BLaER1 (cell line): ENCODE measurements at regions not wholly inside any gene's neighbourhood (a gene's known extent, or its start where the extent isn't known, plus 50 kb on each side); places are given as distances from the start of the nearest gene placed in this dataset.

ENCODE experiments used
- H3K27ac ChIP-seq: shearing (Covaris generic); formaldehyde crosslinking; 2 replicates; pipeline ENCODE4 v1.8.1; 2022
- H3K27me3 ChIP-seq: shearing (Covaris generic); formaldehyde crosslinking; 2 replicates; pipeline ENCODE4 v1.8.1; 2022
- H3K36me3 ChIP-seq: shearing (Covaris generic); formaldehyde crosslinking; 2 replicates; pipeline ENCODE4 v1.8.1; 2022
- H3K4me1 ChIP-seq: shearing (Covaris generic); formaldehyde crosslinking; 2 replicates; pipeline ENCODE4 v1.8.1; 2022
- H3K4me2 ChIP-seq: shearing (Covaris generic); formaldehyde crosslinking; 2 replicates; pipeline ENCODE4 v1.8.1; 2022
- H3K4me3 ChIP-seq: shearing (Covaris generic); formaldehyde crosslinking; 2 replicates; pipeline ENCODE4 v1.8.1; 2022
- H3K9ac ChIP-seq: shearing (Covaris generic); formaldehyde crosslinking; 2 replicates; pipeline ENCODE4 v1.8.1; 2022
- H3K9me3 ChIP-seq: shearing (Covaris generic); formaldehyde crosslinking; 2 replicates; pipeline ENCODE4 v1.8.1; 2022
- H4K20me1 ChIP-seq: shearing (Covaris generic); formaldehyde crosslinking; 2 replicates; pipeline ENCODE4 v1.8.1; 2022
- Cebpa-rat ChIP-seq: shearing (Covaris generic); IDR thresholded peaks from 2 replicates; pipeline ENCODE4 v1.8.1; 2022

DNA sequence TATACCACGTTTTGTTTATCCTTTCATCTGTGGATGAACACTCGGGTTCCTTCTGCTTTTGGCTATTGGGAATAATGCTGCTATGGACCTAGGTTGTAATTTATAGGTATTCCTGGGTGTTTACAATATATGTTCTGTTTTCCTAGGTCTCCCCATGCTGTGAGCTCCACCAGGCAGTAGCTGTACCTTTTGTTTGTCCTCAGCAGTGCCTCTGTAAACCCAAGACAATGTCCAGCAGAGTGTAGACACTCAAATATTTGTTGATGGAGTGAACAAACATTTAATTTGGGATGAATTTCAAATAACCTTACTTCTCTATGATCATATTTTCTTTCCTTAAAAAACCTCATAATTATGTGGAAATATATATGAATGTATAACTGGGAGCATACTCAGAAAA lies 259.5 kb upstream of the BOD1L1 start:
- Histone ChIP-seq H3K27ac (no peak overlapping the region), H3K27me3 (no peaks in the 10 kb centered on the region)
- TF ChIP-seq Cebpa-rat, result no peak

GRCh38 chr4:13888112-13888511 lies 260.6 kb upstream of the BOD1L1 start:
- H3K9me3 ChIP-seq, result no peaks in the 10 kb centered on the region
- H4K20me1 ChIP-seq, result no peaks in the 10 kb centered on the region
- no peaks in the 10 kb centered on the region for H3K27me3 ChIP-seq
- H3K4me1 ChIP-seq, result no peaks in the 10 kb centered on the region
- H3K9ac ChIP-seq, result no peak overlapping the region
- no peak overlapping the region for H3K4me3 ChIP-seq
- no peaks in the 10 kb centered on the region for H3K36me3 ChIP-seq
- H3K4me2 ChIP-seq, result no peak overlapping the region
- H3K27ac ChIP-seq, result no peak overlapping the region
- no peak for TF ChIP-seq Cebpa-rat

More for the DNA sequence above, 259.5 kb upstream of the BOD1L1 start:
- no peaks in the 10 kb centered on the region for H3K9me3 ChIP-seq
- H3K4me1 ChIP-seq, result no peaks in the 10 kb centered on the region
- H3K4me2 ChIP-seq, result no peak overlapping the region
- no peak overlapping the region for H3K9ac ChIP-seq
- H3K36me3 ChIP-seq, result no peaks in the 10 kb centered on the region
- no peak overlapping the region for H3K4me3 ChIP-seq
- H4K20me1 ChIP-seq, result no peaks in the 10 kb centered on the region

GRCh38 chr4:13891544-13891939 lies 264.0 kb upstream of the BOD1L1 start:
- H3K4me3 ChIP-seq, result no peak overlapping the region
- no peak overlapping the region for H3K27ac ChIP-seq
- no peak for TF ChIP-seq Cebpa-rat
- no peaks in the 10 kb centered on the region for H3K4me1 ChIP-seq
- no peaks in the 10 kb centered on the region for H3K9me3 ChIP-seq
- no peak overlapping the region for H3K4me2 ChIP-seq
- H3K9ac ChIP-seq, result no peak overlapping the region
- no peaks in the 10 kb centered on the region for H3K27me3 ChIP-seq
- no peaks in the 10 kb centered on the region for H4K20me1 ChIP-seq
- no peaks in the 10 kb centered on the region for H3K36me3 ChIP-seq

GRCh38 chr4:13892739-13893105 lies 265.2 kb upstream of the BOD1L1 start:
- H3K4me1 ChIP-seq, result no peaks in the 10 kb centered on the region
- H3K27ac ChIP-seq, result no peak overlapping the region
- no peaks in the 10 kb centered on the region for H3K36me3 ChIP-seq
- H3K9me3 ChIP-seq, result no peaks in the 10 kb centered on the region
- TF ChIP-seq Cebpa-rat, result no peak
- no peaks in the 10 kb centered on the region for H3K27me3 ChIP-seq
- no peak overlapping the region for H3K4me3 ChIP-seq
- no peaks in the 10 kb centered on the region for H4K20me1 ChIP-seq
- no peak overlapping the region for H3K4me2 ChIP-seq
- no peak overlapping the region for H3K9ac ChIP-seq

DNA sequence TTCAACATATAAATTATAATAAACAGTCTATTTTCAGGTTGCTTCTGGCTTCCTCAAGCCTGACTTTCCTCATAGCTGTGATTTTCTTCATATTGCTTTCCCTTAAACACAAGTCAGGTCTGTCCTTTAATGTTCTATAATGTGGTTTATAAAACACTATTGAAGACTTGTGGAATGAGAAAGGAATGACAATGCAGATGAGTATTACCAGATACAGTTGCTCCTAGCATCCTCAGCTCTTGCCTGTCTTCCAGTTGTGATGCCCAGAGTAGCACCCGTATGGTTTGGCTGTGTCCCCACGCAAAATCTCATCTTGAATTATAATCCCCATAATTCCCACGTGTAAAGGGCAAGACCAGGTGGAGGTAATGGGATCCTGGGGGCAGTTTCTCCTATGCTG lies 265.7 kb upstream of the BOD1L1 start:
- Histone ChIP-seq H3K9ac (no peak overlapping the region), H3K27me3 (no peaks in the 10 kb centered on the region), H3K9me3 (no peaks in the 10 kb centered on the region), H3K4me1 (no peaks in the 10 kb centered on the region), H4K20me1 (no peaks in the 10 kb centered on the region), H3K4me2 (no peak overlapping the region), H3K4me3 (no peak overlapping the region), H3K27ac (no peak overlapping the region), H3K36me3 (no peaks in the 10 kb centered on the region)
- no peak for TF ChIP-seq Cebpa-rat

- H3K36me3 ChIP-seq, result no peaks in the 10 kb centered on the region
- no peak overlapping the region for H3K27ac ChIP-seq
- H3K9me3 ChIP-seq, result no peaks in the 10 kb centered on the region
- no peaks in the 10 kb centered on the region for H3K27me3 ChIP-seq
- H3K4me3 ChIP-seq, result no peak overlapping the region
- no peaks in the 10 kb centered on the region for H4K20me1 ChIP-seq
- H3K4me2 ChIP-seq, result no peak overlapping the region
- no peaks in the 10 kb centered on the region for H3K4me1 ChIP-seq
- H3K9ac ChIP-seq, result no peak overlapping the region
- TF ChIP-seq Cebpa-rat, result no peak
Measured at GRCh38 chr4:13893987-13894386, 266.5 kb upstream of the BOD1L1 start.

GRCh38 chr4:13900780-13901179 lies 273.3 kb upstream of the BOD1L1 start:
- H3K27ac ChIP-seq, result no peak overlapping the region
- H3K4me2 ChIP-seq, result no peak overlapping the region
- H3K27me3 ChIP-seq, result no peaks in the 10 kb centered on the region
- H3K4me3 ChIP-seq, result no peak overlapping the region
- H4K20me1 ChIP-seq, result no peaks in the 10 kb centered on the region
- no peaks in the 10 kb centered on the region for H3K9me3 ChIP-seq
- no peaks in the 10 kb centered on the region for H3K4me1 ChIP-seq
- no peak for TF ChIP-seq Cebpa-rat
- no peaks in the 10 kb centered on the region for H3K36me3 ChIP-seq
- H3K9ac ChIP-seq, result no peak overlapping the region

DNA sequence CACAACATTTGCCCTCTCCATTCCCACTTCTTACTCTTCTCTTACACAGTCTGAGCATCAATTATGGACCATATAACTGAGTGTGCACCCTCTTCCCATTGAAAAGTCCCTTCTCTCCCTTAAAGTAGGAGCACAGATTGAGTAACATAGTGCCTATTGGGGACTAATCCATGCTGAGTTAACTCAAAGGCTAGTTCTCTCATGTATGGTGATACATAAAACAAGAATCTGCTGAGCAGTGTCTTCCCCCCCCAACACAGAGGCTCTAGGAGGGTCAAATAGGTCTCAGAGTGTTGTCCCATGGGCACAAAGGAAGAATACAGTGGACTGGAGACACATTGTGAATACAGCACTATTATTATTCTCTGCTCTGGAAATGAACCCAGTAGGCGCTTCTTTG lies 274.6 kb upstream of the BOD1L1 start:
- Histone ChIP-seq H3K9ac (no peak overlapping the region), H3K36me3 (no peaks in the 10 kb centered on the region), H3K4me1 (no peaks in the 10 kb centered on the region), H3K27ac (no peak overlapping the region), H3K9me3 (no peaks in the 10 kb centered on the region), H3K4me2 (no peak overlapping the region), H4K20me1 (no peaks in the 10 kb centered on the region), H3K27me3 (no peaks in the 10 kb centered on the region), H3K4me3 (no peak overlapping the region)
- TF ChIP-seq Cebpa-rat, result no peak

GRCh38 chr4:13903061-13903460 lies 275.5 kb upstream of the BOD1L1 start:
- Histone ChIP-seq H3K36me3 (no peaks in the 10 kb centered on the region), H3K9ac (no peak overlapping the region), H3K4me2 (no peak overlapping the region), H3K9me3 (no peaks in the 10 kb centered on the region), H4K20me1 (no peaks in the 10 kb centered on the region), H3K4me1 (no peaks in the 10 kb centered on the region), H3K27me3 (no peaks in the 10 kb centered on the region), H3K4me3 (no peak overlapping the region), H3K27ac (no peak overlapping the region)
- TF ChIP-seq Cebpa-rat, result no peak

DNA sequence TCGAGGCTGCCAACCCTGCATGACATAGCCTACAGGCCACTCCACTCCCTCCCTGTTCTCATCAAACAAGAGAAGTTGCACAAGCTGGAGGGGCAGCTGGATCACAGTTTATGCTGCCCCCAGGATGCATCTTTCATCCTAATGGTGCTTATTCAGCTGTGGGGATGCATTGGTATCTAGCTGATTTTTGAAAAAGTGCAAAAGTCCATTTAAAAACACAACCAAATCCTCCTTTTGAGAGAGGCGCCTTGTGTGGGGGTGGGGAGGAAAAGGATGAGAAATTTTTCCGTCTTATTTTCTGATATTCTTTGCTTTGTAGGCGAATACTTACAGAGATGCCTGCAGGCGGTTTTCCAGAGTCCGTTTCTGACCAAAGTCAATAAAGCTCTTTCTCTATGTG lies 276.4 kb upstream of the BOD1L1 start:
- Histone ChIP-seq H4K20me1 (no peaks in the 10 kb centered on the region), H3K9me3 (no peaks in the 10 kb centered on the region), H3K4me1 (no peaks in the 10 kb centered on the region), H3K27ac (no peak overlapping the region), H3K27me3 (no peaks in the 10 kb centered on the region), H3K4me2 (no peak overlapping the region), H3K4me3 (no peak overlapping the region), H3K9ac (no peak overlapping the region), H3K36me3 (no peaks in the 10 kb centered on the region)
- no peak for TF ChIP-seq Cebpa-rat

DNA sequence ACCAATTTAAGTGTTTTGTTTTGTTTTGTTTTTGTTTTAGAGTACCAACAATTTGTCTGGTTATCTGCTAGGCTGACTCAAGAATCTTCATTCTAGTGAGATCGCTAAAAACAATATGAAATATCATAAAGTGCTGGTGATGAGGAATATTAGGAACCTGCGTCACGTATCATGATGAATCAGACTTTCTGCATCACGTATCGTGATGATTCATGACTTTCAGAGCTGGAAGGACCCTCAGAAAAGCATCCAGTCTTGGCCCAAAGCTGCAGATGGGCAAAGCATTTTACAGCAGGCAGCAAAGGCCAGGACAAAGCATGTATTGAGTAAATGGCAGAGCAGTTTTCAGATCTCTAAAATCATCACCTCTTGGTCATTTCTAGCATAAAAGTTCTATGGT lies 278.0 kb upstream of the BOD1L1 start:
- H3K9ac ChIP-seq, result no peak overlapping the region

More for the DNA sequence above, 278.0 kb upstream of the BOD1L1 start:
- no peak overlapping the region for H3K27ac ChIP-seq
- no peaks in the 10 kb centered on the region for H3K4me1 ChIP-seq
- no peaks in the 10 kb centered on the region for H3K27me3 ChIP-seq
- H3K4me2 ChIP-seq, result no peak overlapping the region
- no peaks in the 10 kb centered on the region for H3K36me3 ChIP-seq
- no peaks in the 10 kb centered on the region for H4K20me1 ChIP-seq
- no peak overlapping the region for H3K4me3 ChIP-seq
- no peak for TF ChIP-seq Cebpa-rat
- H3K9me3 ChIP-seq, result no peaks in the 10 kb centered on the region
